ENCODE measurements at regions not wholly inside any gene's neighbourhood (a gene's known extent, or its start where the extent isn't known, plus 50 kb on each side); places are given as distances from the start of the nearest gene placed in this dataset.
"Not testable (repeated sequence)": the region's sequence is repeated elsewhere in the genome, so short reads cannot be mapped to it uniquely, and the experiment has no call there.

DNA sequence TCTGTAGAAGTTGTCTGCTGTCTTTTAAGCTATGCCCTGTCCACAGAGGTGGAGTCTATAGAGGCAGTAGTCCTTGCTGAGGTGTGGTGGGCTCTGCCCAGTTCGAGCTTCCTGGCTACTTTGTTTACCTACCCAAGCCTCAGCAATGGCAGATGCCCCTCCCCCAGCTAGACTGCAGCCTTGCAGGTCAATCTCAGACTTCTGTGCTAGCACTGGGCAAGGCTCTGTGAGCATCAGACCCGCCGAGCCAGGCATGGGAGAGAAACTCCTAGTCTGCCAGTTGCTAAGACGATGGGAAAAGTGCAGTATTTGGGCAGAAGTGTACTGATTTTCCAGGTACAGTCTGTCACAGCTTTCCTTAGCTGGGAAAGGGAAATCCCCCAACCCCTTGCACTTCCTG, 694.1 kb upstream of the CDH6 start:
- ChIA-PET CTCF (no interaction called here), POLR2A (no interaction called here)
- no peaks in the 10 kb centered on the region for H3K27me3 ChIP-seq (ENCODE audit: control insufficient read depth, insufficient read depth, low read length)
- no peak for DNase-seq (ENCODE audit: low read depth, low spot score)
- H3K4me3 ChIP-seq (ENCODE audit: low read depth, low read length): no peak overlapping the region
- H3K27ac ChIP-seq (ENCODE audit: low read depth, low read length): no peak overlapping the region
- H3K9me3 ChIP-seq (ENCODE audit: control insufficient read depth, insufficient read depth, low read length): no peaks in the 10 kb centered on the region
- TF ChIP-seq, protein P1, sequence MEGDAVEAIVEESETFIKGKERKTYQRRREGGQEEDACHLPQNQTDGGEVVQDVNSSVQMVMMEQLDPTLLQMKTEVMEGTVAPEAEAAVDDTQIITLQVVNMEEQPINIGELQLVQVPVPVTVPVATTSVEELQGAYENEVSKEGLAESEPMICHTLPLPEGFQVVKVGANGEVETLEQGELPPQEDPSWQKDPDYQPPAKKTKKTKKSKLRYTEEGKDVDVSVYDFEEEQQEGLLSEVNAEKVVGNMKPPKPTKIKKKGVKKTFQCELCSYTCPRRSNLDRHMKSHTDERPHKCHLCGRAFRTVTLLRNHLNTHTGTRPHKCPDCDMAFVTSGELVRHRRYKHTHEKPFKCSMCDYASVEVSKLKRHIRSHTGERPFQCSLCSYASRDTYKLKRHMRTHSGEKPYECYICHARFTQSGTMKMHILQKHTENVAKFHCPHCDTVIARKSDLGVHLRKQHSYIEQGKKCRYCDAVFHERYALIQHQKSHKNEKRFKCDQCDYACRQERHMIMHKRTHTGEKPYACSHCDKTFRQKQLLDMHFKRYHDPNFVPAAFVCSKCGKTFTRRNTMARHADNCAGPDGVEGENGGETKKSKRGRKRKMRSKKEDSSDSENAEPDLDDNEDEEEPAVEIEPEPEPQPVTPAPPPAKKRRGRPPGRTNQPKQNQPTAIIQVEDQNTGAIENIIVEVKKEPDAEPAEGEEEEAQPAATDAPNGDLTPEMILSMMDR (IDR thresholded peaks at IDR 0.05; ENCODE audit: low read depth, low read length): no peak

DNA sequence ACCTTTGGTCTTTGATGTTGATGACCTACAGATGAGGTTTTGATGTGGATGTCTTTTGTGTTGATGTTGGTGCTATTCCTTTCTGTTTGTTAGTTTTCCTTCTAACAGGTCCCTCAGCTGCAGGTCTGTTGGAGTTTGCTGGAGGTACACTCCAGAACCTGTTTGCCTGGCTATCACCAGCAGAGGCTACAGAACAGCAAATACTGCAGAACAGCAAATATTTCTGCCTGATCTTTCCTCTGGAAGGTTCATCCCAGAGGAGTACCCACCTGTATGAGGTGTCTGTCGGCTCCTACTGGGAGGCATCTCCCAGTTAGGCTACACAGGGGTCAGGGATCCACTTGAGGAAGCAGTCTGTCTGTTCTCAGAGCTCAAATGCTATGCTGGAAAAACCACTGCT, 694.5 kb upstream of the CDH6 start:
- no peaks in the 10 kb centered on the region for H3K9me3 ChIP-seq (ENCODE audit: control insufficient read depth, insufficient read depth, low read length)
- ChIA-PET POLR2A (no interaction called here), CTCF (no interaction called here)
- H3K4me3 ChIP-seq (ENCODE audit: low read depth, low read length): no peak overlapping the region
- H3K27ac ChIP-seq (ENCODE audit: low read depth, low read length): no peak overlapping the region
- H3K27me3 ChIP-seq (ENCODE audit: control insufficient read depth, insufficient read depth, low read length): no peaks in the 10 kb centered on the region
- TF ChIP-seq, protein P1 (IDR thresholded peaks at IDR 0.05; ENCODE audit: low read depth, low read length): no peak
- DNase-seq (ENCODE audit: low read depth, low spot score): no peak

DNA sequence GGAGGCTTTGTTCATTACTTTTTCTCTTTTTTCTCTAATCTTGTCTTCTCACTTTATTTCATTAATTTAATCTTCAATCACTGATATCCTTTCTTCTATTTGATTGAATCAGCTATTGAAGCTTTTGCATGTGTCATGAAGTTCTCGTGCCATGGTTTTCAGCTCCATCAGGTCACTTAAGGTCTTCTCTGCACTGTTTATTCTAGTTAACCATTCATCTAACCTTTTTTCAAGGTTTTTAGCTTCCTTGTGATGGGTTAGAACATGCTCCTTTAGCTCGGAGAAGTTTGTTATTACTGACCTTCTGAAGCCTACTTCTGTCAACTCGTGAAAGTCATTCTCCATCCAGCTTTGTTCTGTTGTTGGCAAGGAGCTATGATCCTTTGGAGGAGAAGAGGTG, 695.0 kb upstream of the CDH6 start:
- DNase-seq (ENCODE audit: low read depth, low spot score); H3K27me3 ChIP-seq (ENCODE audit: control insufficient read depth, insufficient read depth, low read length); CTCF ChIA-PET; H3K4me3 ChIP-seq (ENCODE audit: low read depth, low read length); H3K9me3 ChIP-seq (ENCODE audit: control insufficient read depth, insufficient read depth, low read length); H3K27ac ChIP-seq (ENCODE audit: low read depth, low read length); POLR2A ChIA-PET: not testable (repeated sequence)

DNA sequence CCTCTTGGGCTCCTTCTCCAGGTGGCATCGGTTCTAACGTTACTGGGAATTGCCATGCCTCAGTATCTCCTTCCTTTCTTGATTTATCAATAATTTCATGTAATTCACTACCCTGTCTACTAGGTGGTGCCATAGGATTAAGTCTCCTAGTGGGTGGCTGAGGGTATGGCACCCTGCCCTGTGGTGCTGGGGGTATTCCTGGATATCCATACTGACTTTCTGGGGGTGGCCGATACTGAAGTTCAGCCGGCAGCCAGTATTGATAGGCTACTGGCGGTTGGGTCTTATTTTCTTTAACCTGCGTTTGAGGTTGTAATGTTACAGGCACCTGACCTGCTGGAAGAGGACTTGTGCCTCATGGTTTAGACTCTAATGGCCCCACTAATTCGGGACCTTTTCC, 699.4 kb upstream of the CDH6 start:
- DNase-seq (ENCODE audit: low read depth, low spot score); H3K27me3 ChIP-seq (ENCODE audit: control insufficient read depth, insufficient read depth, low read length); H3K9me3 ChIP-seq (ENCODE audit: control insufficient read depth, insufficient read depth, low read length); H3K4me3 ChIP-seq (ENCODE audit: low read depth, low read length); CTCF ChIA-PET; H3K27ac ChIP-seq (ENCODE audit: low read depth, low read length); POLR2A ChIA-PET: not testable (repeated sequence)

DNA sequence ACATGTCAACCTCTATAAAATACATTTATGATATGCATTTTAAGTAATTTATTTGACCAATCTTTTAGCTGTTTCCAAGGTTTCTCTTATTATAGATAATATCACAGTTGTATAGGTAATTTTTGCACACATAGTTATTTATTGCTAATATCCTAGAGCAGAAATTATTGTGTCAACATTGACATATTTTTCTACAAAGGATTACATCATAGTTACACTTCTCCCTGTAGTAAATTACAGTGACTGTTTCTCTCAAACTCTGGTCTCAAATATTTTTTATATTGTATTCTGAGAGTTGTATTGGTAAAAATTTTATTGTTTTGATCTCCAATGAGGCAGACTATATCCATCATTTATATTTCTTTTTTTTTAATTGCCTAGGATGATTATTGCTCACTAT, 714.4 kb upstream of the CDH6 start:
- Histone ChIP-seq H3K27me3 (ENCODE audit: control insufficient read depth, insufficient read depth, low read length) (no peaks in the 10 kb centered on the region), H3K9me3 (ENCODE audit: control insufficient read depth, insufficient read depth, low read length) (no peaks in the 10 kb centered on the region), H3K4me3 (ENCODE audit: low read depth, low read length) (no peak overlapping the region), H3K27ac (ENCODE audit: low read depth, low read length) (no peak overlapping the region)
- ChIA-PET CTCF (no interaction called here), POLR2A (no interaction called here)
- DNase-seq (ENCODE audit: low read depth, low spot score): no peak
- TF ChIP-seq, protein P1 (IDR thresholded peaks at IDR 0.05; ENCODE audit: low read depth, low read length): no peak

DNA sequence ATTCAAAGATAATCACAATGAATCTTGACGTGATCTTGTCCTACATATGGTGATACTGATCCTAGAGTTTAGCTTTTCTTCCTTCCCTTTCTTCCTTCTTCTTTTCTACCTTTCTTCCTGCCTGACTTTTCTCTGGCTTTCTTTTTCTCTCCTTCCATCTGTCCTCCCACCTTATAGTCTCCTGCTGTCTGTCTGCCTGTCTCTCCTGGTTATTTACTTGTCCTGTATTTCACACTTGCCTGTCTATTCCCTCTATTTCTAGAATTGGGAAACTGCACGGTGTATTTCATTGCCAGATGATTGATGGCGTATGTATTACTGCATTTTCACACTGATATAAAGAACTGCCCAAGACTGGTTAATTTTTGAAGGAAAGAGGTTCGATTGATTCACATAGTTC, 718.1 kb upstream of the CDH6 start:
- H3K9me3 ChIP-seq (ENCODE audit: control insufficient read depth, insufficient read depth, low read length): no peaks in the 10 kb centered on the region
- ChIA-PET CTCF (no interaction called here), POLR2A (no interaction called here)
- TF ChIP-seq, protein P1 (IDR thresholded peaks at IDR 0.05; ENCODE audit: low read depth, low read length): no peak
- H3K27me3 ChIP-seq (ENCODE audit: control insufficient read depth, insufficient read depth, low read length): no peaks in the 10 kb centered on the region
- no peak overlapping the region for H3K27ac ChIP-seq (ENCODE audit: low read depth, low read length)
- no peak for DNase-seq (ENCODE audit: low read depth, low spot score)
- H3K4me3 ChIP-seq (ENCODE audit: low read depth, low read length): no peak overlapping the region
